Uterus (tissue), 3 donors: ENCODE measurements at regions not wholly inside any gene's neighbourhood (a gene's known extent, or its start where the extent isn't known, plus 50 kb on each side); places are given as distances from the start of the nearest gene placed in this dataset.

ENCODE experiments used
- DNase-seq, 2 donors: peaks; one replicate each; pipeline ENCODE4 v3.0.0-alpha.2; 2019 to 2020
- H3K27ac ChIP-seq, 2 donors: fragments of 200-600 bp; sonication (generic); 1 replicate in 1 of 2; 2 replicates in 1 of 2; pipeline ENCODE4 v1.5.1; 2016 to 2018
- H3K27me3 ChIP-seq, 2 donors: fragments of 200-600 bp; sonication (generic); one replicate each; pipeline ENCODE4 v1.5.1; 2018 to 2019; ENCODE audit warnings: control low read depth in 1 of 2
- H3K36me3 ChIP-seq, 2 donors: fragments of 200-600 bp; sonication (generic); one replicate each; pipeline ENCODE4 v1.5.1; 2019; ENCODE audit warnings: control low read depth in 1 of 2
- H3K4me1 ChIP-seq, 2 donors: fragments of 200-600 bp; sonication (generic); one replicate each; pipeline ENCODE4 v1.5.1; 2018 to 2019; ENCODE audit warnings: control low read depth in 1 of 2
- H3K4me3 ChIP-seq, 2 donors: fragments of 200-600 bp; sonication (generic); 1 replicate in 1 of 2; 2 replicates in 1 of 2; pipeline ENCODE4 v1.5.1; 2018 to 2019; ENCODE audit warnings: mild to moderate bottlenecking in 1 of 2
- H3K9me3 ChIP-seq, 2 donors: fragments of 200-600 bp; sonication (generic); one replicate each; pipeline ENCODE4 v1.5.1; 2019; ENCODE audit warnings: control low read depth in 1 of 2
- CTCF ChIP-seq, 4 experiments: fragments of 200-600 bp in 2 of 4; fragments of 450-650 bp in 2 of 4; sonication (generic) in 2 of 4; IDR thresholded peaks; one replicate each; pipeline ENCODE4 v1.5.1; 2016 to 2019; ENCODE audit warnings: antibody characterized with exemption in 4 of 4, mild to moderate bottlenecking in 2 of 4, moderate library complexity in 1 of 4
- POLR2A ChIP-seq, 2 donors: fragments of 450-650 bp; IDR thresholded peaks; one replicate each; pipeline ENCODE4 v1.6.1; 2016; ENCODE audit warnings: antibody characterized with exemption in 2 of 2, mild to moderate bottlenecking in 1 of 2, moderate library complexity in 1 of 2
- intact Hi-C: fragments of 100-400 bp; cut with DNase I; formaldehyde crosslinking; loops from one replicate; pipeline ENCODE4 v1.15.1; 2023; ENCODE audit warnings: low total_unique reads
- donor health status: DM: yes; HTN: yes; CAD: no.

GRCh38 chr4:185071236-185071811 lies 53.0 kb downstream of the HELT start:
- no peaks in the 10 kb centered on the region for H3K9me3 ChIP-seq
- peak in 1 of 2 donors; percentile 30 for DNase-seq
- intact Hi-C loops = no loop called here
- no peaks in the 10 kb centered on the region for H3K36me3 ChIP-seq
- no peaks in the 10 kb centered on the region for H3K4me1 ChIP-seq
- H3K4me3 ChIP-seq = no peak overlapping the region
- TF ChIP-seq POLR2A (IDR thresholded peaks at IDR 0.05) (no peak), CTCF (IDR thresholded peaks at IDR 0.05) (no peak)
- no peaks in the 10 kb centered on the region for H3K27me3 ChIP-seq
- H3K27ac ChIP-seq = peak overlapping the region; percentile 38 to 44

- H3K27me3 ChIP-seq = no peaks in the 10 kb centered on the region
- no peaks in the 10 kb centered on the region for H3K4me1 ChIP-seq
- no peak overlapping the region for H3K27ac ChIP-seq
- intact Hi-C loops = no loop called here
- no peak for TF ChIP-seq POLR2A (IDR thresholded peaks at IDR 0.05)
- no peak overlapping the region for H3K4me3 ChIP-seq
- no peak for DNase-seq
- no peaks in the 10 kb centered on the region for H3K9me3 ChIP-seq
- no peaks in the 10 kb centered on the region for H3K36me3 ChIP-seq
These were observed 61.1 kb downstream of the HELT start for GRCh38 chr4:185079271-185079905.

DNA sequence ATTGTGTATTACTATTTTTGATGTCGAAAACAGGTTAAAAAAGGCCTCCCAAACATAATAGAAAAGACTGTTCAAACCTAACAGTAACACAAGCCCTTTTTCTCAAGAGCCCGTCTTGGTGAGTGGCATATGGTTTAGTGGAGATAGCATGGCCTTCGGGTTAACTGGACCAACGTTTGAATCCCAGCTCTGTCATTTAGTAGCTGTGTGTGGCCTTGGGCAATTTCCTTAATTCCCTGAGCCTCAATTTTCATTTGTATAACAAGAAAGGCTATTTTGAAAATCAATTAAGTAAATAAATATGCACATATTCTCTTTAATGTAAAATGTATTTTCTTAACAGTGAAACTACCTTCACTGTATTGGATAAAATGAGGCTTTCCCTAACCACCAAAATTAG lies 62.3 kb downstream of the HELT start:
- H3K4me1 ChIP-seq = no peaks in the 10 kb centered on the region
- no peak for TF ChIP-seq CTCF (IDR thresholded peaks at IDR 0.05)
- no peak for TF ChIP-seq POLR2A (IDR thresholded peaks at IDR 0.05)
- H3K4me3 ChIP-seq = no peak overlapping the region
- intact Hi-C loops = no loop called here
- H3K9me3 ChIP-seq = no peaks in the 10 kb centered on the region
- no peaks in the 10 kb centered on the region for H3K27me3 ChIP-seq
- no peak for DNase-seq
- no peaks in the 10 kb centered on the region for H3K36me3 ChIP-seq
- H3K27ac ChIP-seq = no peak overlapping the region

- Histone ChIP-seq H3K27me3 (no peaks in the 10 kb centered on the region), H3K27ac (no peak overlapping the region), H3K4me1 (no peaks in the 10 kb centered on the region), H3K9me3 (no peaks in the 10 kb centered on the region), H3K4me3 (no peak overlapping the region), H3K36me3 (no peaks in the 10 kb centered on the region)
- no peak for DNase-seq
- intact Hi-C loops = no loop called here
- TF ChIP-seq CTCF (IDR thresholded peaks at IDR 0.05) (no peak), POLR2A (IDR thresholded peaks at IDR 0.05) (no peak)
These were observed 60.5 kb upstream of the SLC25A4 start for GRCh38 chr4:185082561-185082960.

GRCh38 chr4:185086053-185086452 lies 57.0 kb upstream of the SLC25A4 start:
- H3K9me3 ChIP-seq = no peaks in the 10 kb centered on the region
- no peak overlapping the region for H3K27ac ChIP-seq
- no peaks in the 10 kb centered on the region for H3K36me3 ChIP-seq
- no peak overlapping the region for H3K4me3 ChIP-seq
- no peak for TF ChIP-seq CTCF (IDR thresholded peaks at IDR 0.05)
- TF ChIP-seq POLR2A (IDR thresholded peaks at IDR 0.05) = no peak
- no peaks in the 10 kb centered on the region for H3K4me1 ChIP-seq
- intact Hi-C loops = no loop called here
- peaks cover 0 to 4% of the 10 kb centered on the region in 2 donors for H3K27me3 ChIP-seq
- no peak for DNase-seq
